NOMO-1 treated with dmso at 0.1 percent for 144 hours (cell line): ENCODE measurements at regions not wholly inside any gene's neighbourhood (a gene's known extent, or its start where the extent isn't known, plus 50 kb on each side); places are given as distances from the start of the nearest gene placed in this dataset.

Experiments
- DNase-seq: peaks from one replicate; lab custom pipeline; 2025; ENCODE audit not compliant: unreplicated experiment; lab: John Stamatoyannopoulos, UW

DNA sequence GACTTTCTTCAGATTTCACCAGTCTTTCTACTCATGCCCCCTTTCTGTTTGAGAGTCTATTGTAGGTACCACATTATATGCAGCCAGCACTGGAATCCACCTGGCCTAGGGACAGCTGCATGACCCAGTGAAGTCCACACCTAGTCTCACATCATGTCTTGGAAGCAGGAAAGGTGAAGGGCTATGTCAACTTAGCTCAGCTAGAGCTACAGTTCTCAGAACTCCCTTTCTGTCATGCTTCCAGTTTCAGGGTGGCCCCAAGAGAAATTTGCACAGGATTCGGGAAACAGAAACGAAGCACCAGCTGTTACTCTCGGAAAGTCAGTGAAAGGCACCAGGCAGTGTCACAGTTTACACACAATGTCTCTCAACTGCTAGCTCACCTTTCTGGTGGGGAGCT, 51.6 kb upstream of the NLRP1 start:
- no peak for DNase-seq

- no peak for DNase-seq
These were observed 54.3 kb upstream of the NLRP1 start for GRCh38 chr17:5638596-5638995.

DNA sequence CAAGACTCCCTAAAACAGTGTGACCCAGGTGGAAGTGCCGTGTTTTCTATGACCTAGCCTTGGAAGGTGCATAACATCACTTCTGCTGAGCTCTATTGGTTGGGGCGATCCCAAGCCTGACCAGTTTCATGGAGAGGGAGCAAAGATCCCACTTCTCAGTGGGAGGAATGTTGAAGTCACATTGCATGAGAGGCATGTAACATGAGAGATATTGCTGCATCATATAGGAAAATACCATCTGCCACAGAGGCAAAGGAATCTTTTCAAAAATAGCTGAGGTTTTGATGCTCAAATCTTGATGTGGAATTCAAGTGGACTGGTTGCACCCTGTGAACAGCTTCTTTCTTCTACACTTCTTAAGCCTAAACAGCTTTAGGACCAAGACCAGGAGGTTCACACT, 56.4 kb upstream of the NLRP1 start:
- no peak for DNase-seq

- DNase-seq, result no peak
These were observed 58.4 kb upstream of the NLRP1 start for GRCh38 chr17:5642752-5643151.

GRCh38 chr17:5644065-5644464, 59.8 kb upstream of the NLRP1 start:
- DNase-seq, result no peak

DNA sequence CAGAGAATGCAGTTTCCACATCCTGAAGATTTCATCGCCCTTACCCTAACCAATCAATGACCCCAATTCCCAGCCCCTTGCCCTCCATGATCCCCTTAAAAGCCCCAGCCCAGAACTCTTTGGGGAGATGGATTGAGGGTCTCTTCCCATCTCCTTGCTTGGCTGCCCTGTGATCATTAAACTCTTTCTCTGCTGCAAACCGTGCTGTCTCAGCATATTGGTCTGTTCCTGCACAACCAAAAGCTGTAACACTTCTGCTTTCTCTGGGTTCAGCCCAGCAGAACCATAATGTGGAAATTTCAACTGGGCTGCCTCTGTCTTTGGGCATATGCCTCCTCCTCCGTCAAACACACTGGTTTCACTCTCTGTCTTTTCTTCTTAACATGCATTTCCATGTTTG, 67.0 kb upstream of the NLRP1 start:
- DNase-seq, result no peak

- DNase-seq, result no peak
These were observed 77.3 kb upstream of the NLRP1 start for GRCh38 chr17:5661491-5662125.

GRCh38 chr17:5662409-5663085, 78.2 kb upstream of the NLRP1 start:
- DNase-seq, result no peak

DNA sequence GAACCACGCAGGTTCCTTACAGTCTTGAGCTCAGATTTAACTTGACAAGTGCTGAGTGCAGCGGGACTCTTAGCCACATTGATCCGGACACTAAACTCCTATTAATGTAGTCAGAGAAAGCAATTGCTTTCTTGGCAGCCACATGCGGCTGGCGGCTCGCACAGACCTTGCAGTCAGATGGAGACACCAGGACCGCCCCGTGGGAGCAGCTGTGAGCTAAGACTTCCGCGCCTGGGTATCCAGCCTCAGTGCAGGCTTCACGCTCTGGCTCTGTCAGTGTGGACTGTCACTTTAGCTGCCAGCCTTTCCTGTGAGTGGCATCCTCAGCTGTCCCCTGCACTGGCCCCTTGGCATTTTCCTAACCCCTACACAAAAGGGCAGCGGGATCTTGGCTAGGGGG, 80.9 kb upstream of the NLRP1 start:
- DNase-seq, result no peak

DNA sequence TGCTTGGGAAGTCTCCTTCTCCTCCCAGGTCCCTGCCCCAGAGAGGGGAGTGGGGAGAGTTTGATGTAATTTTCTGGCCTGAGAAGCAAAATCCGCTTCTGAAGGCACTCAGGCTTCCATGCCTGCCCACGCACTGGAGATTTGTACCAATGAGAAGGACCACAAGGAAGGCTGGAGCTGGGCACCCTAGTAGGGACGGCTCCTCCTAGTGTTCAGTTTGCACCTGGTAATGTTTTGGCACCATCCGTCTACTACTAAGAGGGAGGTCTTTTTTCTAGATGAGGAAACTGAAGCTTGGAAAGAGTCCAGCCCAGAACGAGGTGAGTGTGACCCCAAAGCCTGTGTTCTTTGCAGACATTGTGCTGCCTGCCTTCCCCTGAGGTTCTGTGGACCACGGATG, 83.6 kb upstream of the NLRP1 start:
- no peak for DNase-seq

GRCh38 chr17:5668557-5669138, 84.3 kb upstream of the NLRP1 start:
- DNase-seq, result no peak

DNA sequence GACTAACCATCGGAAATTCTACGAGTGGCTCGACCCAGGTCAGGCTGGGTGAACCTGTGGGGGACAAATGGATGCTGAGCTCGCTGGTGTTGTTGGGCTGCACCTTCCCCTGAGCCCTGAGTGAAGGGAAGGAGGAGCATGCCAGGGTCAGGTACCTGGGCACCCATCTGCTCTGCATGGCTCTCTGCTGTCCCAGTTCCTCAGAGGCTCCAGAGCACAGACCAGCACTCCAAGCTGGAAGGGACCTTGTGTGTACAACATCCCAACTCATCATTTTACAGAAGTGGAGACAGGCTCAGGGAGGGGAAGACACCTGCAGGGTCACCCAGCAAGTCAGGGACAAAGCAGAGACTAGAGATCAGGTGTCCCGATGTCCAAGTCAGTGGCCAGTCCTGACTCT, 84.9 kb upstream of the NLRP1 start:
- no peak for DNase-seq

- DNase-seq, result no peak
These were observed 87.8 kb upstream of the NLRP1 start for GRCh38 chr17:5672141-5672540.

GRCh38 chr17:5672815-5673430, 88.6 kb upstream of the NLRP1 start:
- no peak for DNase-seq

- no peak for DNase-seq
These were observed 91.5 kb upstream of the NLRP1 start for GRCh38 chr17:5675625-5676421.

DNA sequence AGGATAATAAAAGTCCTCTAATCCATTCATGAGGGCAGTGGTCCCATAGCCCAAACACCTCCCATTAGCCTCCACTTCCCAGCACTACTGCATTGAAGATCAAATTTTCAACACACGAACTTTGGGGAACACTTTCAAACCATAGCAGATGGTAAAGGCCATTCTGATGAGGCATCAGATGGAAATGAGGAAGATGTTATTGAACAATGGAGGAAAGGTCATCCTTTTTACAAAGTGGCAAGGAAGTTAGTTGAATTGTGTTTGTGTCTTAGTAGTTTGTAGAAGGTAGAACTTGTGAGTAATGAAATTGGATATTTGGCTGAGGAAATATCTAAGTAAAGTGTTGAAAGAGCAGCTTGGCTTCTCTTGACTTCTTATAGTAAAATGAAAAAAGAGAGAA, 93.3 kb upstream of the NLRP1 start:
- DNase-seq, result no peak

- DNase-seq, result no peak
These were observed 93.9 kb upstream of the NLRP1 start for GRCh38 chr17:5678171-5678570.

GRCh38 chr17:5680766-5681165, 96.5 kb upstream of the NLRP1 start:
- DNase-seq, result no peak

DNA sequence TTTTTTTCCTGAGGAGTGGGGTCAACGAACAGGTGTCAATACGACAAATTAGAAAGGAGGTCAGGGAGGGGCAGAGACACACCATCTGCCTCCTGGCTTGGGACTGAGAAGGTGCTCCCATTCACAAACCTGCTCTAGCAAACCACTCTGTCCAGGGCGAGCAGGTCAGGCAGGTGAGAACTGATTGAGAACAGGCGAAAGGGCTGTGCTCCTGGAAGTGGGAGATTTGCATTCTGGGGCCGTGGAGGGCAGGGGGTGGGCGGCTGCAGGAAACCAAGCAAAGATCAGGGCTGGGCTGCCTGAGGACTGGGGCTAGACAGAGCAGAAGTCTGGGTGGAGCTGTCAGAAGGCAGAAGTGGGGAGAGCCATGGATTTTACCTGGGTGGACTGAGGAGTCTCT, 98.9 kb upstream of the NLRP1 start:
- no peak for DNase-seq

- DNase-seq, result no peak
These were observed 101.8 kb upstream of the NLRP1 start for GRCh38 chr17:5686074-5686635.

- no peak for DNase-seq
These were observed 103.3 kb upstream of the NLRP1 start for GRCh38 chr17:5687646-5688045.
